ENCODE measurements at regions not wholly inside any gene's neighbourhood (a gene's known extent, or its start where the extent isn't known, plus 50 kb on each side); places are given as distances from the start of the nearest gene placed in this dataset.

DNA sequence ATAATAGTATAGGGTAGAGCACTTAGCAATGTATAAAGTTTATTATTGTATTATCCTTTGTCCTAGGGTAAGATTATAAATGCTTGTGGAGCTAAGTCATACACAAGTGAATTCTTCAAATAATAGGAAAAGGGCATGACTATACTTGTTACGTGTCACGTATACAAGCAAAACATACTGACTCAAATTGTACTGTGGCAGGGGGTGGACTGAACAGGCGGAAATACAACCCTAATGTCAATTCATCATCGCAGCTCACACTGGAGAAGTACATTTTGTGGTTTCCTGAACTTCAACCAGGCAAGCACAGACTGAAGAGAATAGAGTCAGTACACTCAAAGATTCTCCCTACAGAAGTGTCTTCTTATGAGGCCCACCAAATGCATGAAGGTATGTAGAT lies 201.0 kb downstream of the MBD2 start:
- no peak overlapping the region for H3K4me3 ChIP-seq
- 69% methylated on average over 4 of the region's 4 CpGs for WGBS
- TF ChIP-seq POLR2A (IDR thresholded peaks at IDR 0.05), result no peak
- TF ChIP-seq, protein P1, sequence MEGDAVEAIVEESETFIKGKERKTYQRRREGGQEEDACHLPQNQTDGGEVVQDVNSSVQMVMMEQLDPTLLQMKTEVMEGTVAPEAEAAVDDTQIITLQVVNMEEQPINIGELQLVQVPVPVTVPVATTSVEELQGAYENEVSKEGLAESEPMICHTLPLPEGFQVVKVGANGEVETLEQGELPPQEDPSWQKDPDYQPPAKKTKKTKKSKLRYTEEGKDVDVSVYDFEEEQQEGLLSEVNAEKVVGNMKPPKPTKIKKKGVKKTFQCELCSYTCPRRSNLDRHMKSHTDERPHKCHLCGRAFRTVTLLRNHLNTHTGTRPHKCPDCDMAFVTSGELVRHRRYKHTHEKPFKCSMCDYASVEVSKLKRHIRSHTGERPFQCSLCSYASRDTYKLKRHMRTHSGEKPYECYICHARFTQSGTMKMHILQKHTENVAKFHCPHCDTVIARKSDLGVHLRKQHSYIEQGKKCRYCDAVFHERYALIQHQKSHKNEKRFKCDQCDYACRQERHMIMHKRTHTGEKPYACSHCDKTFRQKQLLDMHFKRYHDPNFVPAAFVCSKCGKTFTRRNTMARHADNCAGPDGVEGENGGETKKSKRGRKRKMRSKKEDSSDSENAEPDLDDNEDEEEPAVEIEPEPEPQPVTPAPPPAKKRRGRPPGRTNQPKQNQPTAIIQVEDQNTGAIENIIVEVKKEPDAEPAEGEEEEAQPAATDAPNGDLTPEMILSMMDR (IDR thresholded peaks at IDR 0.05), result no peak
- no peak for TF ChIP-seq POLR2AphosphoS5 (IDR thresholded peaks at IDR 0.05)
- no peak for TF ChIP-seq EP300 (IDR thresholded peaks at IDR 0.05)
- no peak for DNase-seq (ENCODE audit: low spot score in 2 of 2)
- H3K4me1 ChIP-seq, result no peaks in the 10 kb centered on the region
- no peaks in the 10 kb centered on the region for H3K9me3 ChIP-seq
- H3K36me3 ChIP-seq, result no peaks in the 10 kb centered on the region
- H3K27me3 ChIP-seq, result no peaks in the 10 kb centered on the region
- H3K27ac ChIP-seq, result no peak overlapping the region

DNA sequence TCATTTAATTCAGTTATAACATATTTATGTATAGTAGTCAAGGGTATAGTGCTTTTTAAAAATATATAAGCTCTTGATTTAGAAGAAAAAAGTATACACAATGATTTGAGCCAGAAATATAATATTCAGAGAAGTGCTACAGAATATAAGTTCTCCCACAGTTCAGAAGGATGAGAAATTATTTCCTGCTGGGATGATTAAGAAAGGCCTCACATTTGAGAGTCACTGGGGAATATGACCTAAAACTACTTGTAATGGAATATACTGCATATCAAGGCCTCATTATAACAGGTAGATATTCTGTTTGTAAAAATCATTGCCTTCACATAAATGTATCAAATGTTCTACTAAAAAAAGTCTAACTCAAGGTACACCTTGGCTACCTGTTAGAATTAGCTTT lies 203.5 kb downstream of the MBD2 start:
- H3K4me1 ChIP-seq, result no peaks in the 10 kb centered on the region
- TF ChIP-seq EP300 (IDR thresholded peaks at IDR 0.05) (no peak), POLR2AphosphoS5 (IDR thresholded peaks at IDR 0.05) (no peak), POLR2A (IDR thresholded peaks at IDR 0.05) (no peak)
- TF ChIP-seq, protein P1 (IDR thresholded peaks at IDR 0.05), result no peak
- H3K9me3 ChIP-seq, result no peaks in the 10 kb centered on the region
- H3K4me3 ChIP-seq, result no peak overlapping the region
- no peak overlapping the region for H3K27ac ChIP-seq
- H3K27me3 ChIP-seq, result no peaks in the 10 kb centered on the region
- DNase-seq (ENCODE audit: low spot score in 2 of 2), result no peak
- no peaks in the 10 kb centered on the region for H3K36me3 ChIP-seq

DNA sequence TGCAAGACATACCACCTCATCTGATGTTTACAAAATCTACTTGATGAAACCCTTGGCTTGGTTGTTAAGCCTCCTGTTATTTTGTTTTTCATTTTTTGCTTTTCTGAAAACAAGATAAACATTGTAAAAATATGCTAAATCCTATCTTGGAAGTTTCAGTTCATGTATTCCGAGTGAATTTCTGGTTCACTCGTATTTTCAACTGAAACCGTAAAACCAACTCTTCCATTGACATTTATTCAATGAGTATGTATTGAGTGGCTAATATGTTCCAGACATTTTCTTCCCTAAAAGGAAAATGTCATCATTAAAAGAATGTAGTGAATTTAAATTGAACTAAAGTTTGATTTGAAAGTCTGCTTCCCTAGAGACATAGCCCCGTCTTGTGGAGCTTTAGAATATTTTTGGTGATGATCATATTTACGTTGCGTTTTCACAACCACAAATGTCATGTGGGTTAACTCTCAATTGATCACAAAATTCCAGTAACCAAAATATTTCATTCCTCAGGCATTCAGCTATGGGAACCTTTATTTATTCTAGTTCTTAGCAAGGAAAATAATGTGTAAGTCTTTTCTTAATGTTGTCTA lies 204.2 kb downstream of the MBD2 start:
- no peaks in the 10 kb centered on the region for H3K36me3 ChIP-seq
- H3K27ac ChIP-seq, result no peak overlapping the region
- TF ChIP-seq, protein P1 (IDR thresholded peaks at IDR 0.05), result no peak
- no peak for TF ChIP-seq POLR2AphosphoS5 (IDR thresholded peaks at IDR 0.05)
- TF ChIP-seq EP300 (IDR thresholded peaks at IDR 0.05), result no peak
- no peak for TF ChIP-seq POLR2A (IDR thresholded peaks at IDR 0.05)
- H3K4me1 ChIP-seq, result no peaks in the 10 kb centered on the region
- H3K4me3 ChIP-seq, result no peak overlapping the region
- H3K27me3 ChIP-seq, result no peaks in the 10 kb centered on the region
- 68% methylated on average over 6 of the region's 6 CpGs for WGBS
- no peak for DNase-seq (ENCODE audit: low spot score in 2 of 2)
- H3K9me3 ChIP-seq, result no peaks in the 10 kb centered on the region

DNA sequence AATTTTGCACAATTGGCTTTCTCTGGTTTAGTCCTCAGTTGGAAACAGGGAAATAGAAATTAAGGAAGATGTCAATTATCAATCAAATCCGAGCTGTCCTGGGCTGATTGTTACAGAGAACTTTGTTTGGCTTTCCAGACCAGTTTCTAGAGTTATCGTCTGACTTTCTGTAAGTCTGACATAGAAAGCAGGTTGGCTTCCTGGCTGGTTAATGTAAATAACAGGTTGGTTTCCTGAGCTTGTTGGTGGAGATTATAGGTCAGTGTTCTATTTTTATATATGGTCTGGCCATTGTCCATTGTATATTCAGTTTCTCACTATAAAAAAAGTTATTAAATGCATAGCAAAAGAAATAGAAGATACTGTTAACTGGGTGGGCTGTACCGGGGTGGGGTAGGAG lies 204.8 kb downstream of the MBD2 start:
- DNase-seq (ENCODE audit: low spot score in 2 of 2), result no peak
- no peaks in the 10 kb centered on the region for H3K36me3 ChIP-seq
- H3K4me1 ChIP-seq, result no peaks in the 10 kb centered on the region
- no peak overlapping the region for H3K4me3 ChIP-seq
- no peak for TF ChIP-seq POLR2A (IDR thresholded peaks at IDR 0.05)
- TF ChIP-seq EP300 (IDR thresholded peaks at IDR 0.05), result no peak
- no peak for TF ChIP-seq POLR2AphosphoS5 (IDR thresholded peaks at IDR 0.05)
- TF ChIP-seq, protein P1 (IDR thresholded peaks at IDR 0.05), result no peak
- H3K27ac ChIP-seq, result no peak overlapping the region
- no peaks in the 10 kb centered on the region for H3K9me3 ChIP-seq
- 66% methylated on average over 3 of the region's 3 CpGs for WGBS
- no peaks in the 10 kb centered on the region for H3K27me3 ChIP-seq

DNA sequence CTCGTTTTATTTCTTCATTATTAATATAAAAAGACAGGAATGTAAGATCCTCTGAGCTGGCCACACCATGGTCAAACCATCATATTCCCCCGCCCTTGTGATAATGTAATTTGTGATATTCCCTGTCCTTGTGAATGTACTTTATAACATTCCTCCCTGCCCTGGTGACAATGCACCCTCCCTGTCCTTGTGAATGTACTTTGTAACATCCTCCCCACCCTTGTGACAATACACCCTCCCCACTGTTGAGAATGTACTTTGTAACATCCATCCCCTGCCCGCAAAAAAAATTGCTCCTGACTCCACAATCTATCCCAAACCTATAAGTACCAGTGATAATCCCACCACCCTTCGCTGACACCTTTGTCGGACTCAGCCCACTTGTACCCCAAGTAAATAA lies 211.0 kb downstream of the MBD2 start:
- no peaks in the 10 kb centered on the region for H3K27me3 ChIP-seq
- H3K4me1 ChIP-seq, result no peaks in the 10 kb centered on the region
- no peak overlapping the region for H3K4me3 ChIP-seq
- no peak for DNase-seq (ENCODE audit: low spot score in 2 of 2)
- no peaks in the 10 kb centered on the region for H3K9me3 ChIP-seq
- TF ChIP-seq POLR2AphosphoS5 (IDR thresholded peaks at IDR 0.05) (no peak), POLR2A (IDR thresholded peaks at IDR 0.05) (no peak), EP300 (IDR thresholded peaks at IDR 0.05) (no peak)
- TF ChIP-seq, protein P1 (IDR thresholded peaks at IDR 0.05), result no peak
- no peak overlapping the region for H3K27ac ChIP-seq
- no peaks in the 10 kb centered on the region for H3K36me3 ChIP-seq
- WGBS, result 92% methylated on average over 5 of the region's 5 CpGs
